Vagina (tissue), 2 donors: ENCODE measurements at regions not wholly inside any gene's neighbourhood (a gene's known extent, or its start where the extent isn't known, plus 50 kb on each side); places are given as distances from the start of the nearest gene placed in this dataset.
"Not testable (repeated sequence)": the region's sequence is repeated elsewhere in the genome, so short reads cannot be mapped to it uniquely, and the experiment has no call there.

Experiments used
- DNase-seq, 2 donors: peaks; one replicate each; pipeline ENCODE4 v3.0.0-alpha.2; 2017; ENCODE audit errors: extremely low spot score in 2 of 2
- H3K27ac ChIP-seq: fragments of 200-600 bp; sonication (generic); one replicate; pipeline ENCODE4 v1.5.1; 2019
- H3K27me3 ChIP-seq: fragments of 200-600 bp; sonication (generic); one replicate; pipeline ENCODE4 v1.5.1; 2019
- H3K36me3 ChIP-seq, 2 donors: fragments of 200-600 bp; sonication (generic); one replicate each; pipeline ENCODE4 v1.5.1; 2017 to 2019
- H3K4me1 ChIP-seq: fragments of 200-600 bp; sonication (generic); one replicate; pipeline ENCODE4 v1.5.1; 2019
- H3K4me3 ChIP-seq, 2 donors: fragments of 200-600 bp; sonication (generic); 1 replicate in 1 of 2; 2 replicates in 1 of 2; pipeline ENCODE4 v1.5.1; 2016 to 2019
- H3K9me3 ChIP-seq: fragments of 200-600 bp; sonication (generic); one replicate; pipeline ENCODE4 v1.5.1; 2019
- POLR2A ChIP-seq, 2 donors: fragments of 450-650 bp; IDR thresholded peaks; one replicate each; pipeline ENCODE4 v1.6.1; 2017; ENCODE audit warnings: antibody characterized with exemption in 2 of 2, mild to moderate bottlenecking in 2 of 2, moderate library complexity in 2 of 2
- POLR2AphosphoS5 ChIP-seq, 2 donors: sonication (generic); formaldehyde crosslinking; IDR thresholded peaks; one replicate each; pipeline ENCODE4 v1.9.0; 2017; ENCODE audit warnings: antibody characterized with exemption in 2 of 2, mild to moderate bottlenecking in 2 of 2, low read depth in 1 of 2; ENCODE audit not compliant: insufficient read depth in 1 of 2
- intact Hi-C: fragments of 100-400 bp; cut with DNase I; formaldehyde crosslinking; loops from one replicate; pipeline ENCODE4 v1.15.1; 2023
- TF ChIP-seq, protein P1 (sequence below), 3 experiments: fragments of 450-650 bp in 2 of 3; fragments of 200-600 bp in 1 of 3; sonication (generic) in 1 of 3; IDR thresholded peaks; one replicate each; pipeline ENCODE4 v1.5.1; 2017 to 2019; ENCODE audit warnings: antibody characterized with exemption in 3 of 3, mild to moderate bottlenecking in 2 of 3, moderate library complexity in 2 of 3

DNA sequence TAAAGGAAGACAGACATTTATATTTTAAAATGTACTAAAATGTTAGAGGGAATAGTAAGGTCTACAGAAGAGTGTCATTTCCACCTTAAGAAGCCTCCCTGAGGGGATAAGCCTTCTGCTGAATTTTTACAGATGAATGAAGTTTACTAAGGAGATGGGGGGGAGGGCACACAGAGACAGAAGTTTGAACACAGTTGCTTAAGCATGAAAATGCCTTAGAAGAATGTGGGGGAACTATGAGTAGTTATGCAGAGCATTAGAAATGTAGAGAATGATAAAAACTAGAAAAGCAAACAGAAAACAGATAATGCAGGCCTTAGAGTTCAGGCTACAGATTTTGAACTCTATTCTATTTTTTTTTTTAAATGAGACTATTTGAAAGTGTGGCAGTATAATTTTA, 232.2 kb upstream of the VLDLR start:
- H3K4me3 ChIP-seq = no peak overlapping the region
- no peaks in the 10 kb centered on the region for H3K27me3 ChIP-seq
- H3K9me3 ChIP-seq = no peaks in the 10 kb centered on the region
- no peak overlapping the region for H3K27ac ChIP-seq
- TF ChIP-seq POLR2AphosphoS5 (IDR thresholded peaks at IDR 0.05; ENCODE audit: insufficient read depth in 1 of 2, low read depth in 1 of 2) = no peak
- TF ChIP-seq, protein P1, sequence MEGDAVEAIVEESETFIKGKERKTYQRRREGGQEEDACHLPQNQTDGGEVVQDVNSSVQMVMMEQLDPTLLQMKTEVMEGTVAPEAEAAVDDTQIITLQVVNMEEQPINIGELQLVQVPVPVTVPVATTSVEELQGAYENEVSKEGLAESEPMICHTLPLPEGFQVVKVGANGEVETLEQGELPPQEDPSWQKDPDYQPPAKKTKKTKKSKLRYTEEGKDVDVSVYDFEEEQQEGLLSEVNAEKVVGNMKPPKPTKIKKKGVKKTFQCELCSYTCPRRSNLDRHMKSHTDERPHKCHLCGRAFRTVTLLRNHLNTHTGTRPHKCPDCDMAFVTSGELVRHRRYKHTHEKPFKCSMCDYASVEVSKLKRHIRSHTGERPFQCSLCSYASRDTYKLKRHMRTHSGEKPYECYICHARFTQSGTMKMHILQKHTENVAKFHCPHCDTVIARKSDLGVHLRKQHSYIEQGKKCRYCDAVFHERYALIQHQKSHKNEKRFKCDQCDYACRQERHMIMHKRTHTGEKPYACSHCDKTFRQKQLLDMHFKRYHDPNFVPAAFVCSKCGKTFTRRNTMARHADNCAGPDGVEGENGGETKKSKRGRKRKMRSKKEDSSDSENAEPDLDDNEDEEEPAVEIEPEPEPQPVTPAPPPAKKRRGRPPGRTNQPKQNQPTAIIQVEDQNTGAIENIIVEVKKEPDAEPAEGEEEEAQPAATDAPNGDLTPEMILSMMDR (IDR thresholded peaks at IDR 0.05) = no peak
- TF ChIP-seq POLR2A (IDR thresholded peaks at IDR 0.05) = no peak
- DNase-seq = no peak
- intact Hi-C loops = no loop called here
- H3K36me3 ChIP-seq = no peaks in the 10 kb centered on the region
- H3K4me1 ChIP-seq = no peaks in the 10 kb centered on the region

DNA sequence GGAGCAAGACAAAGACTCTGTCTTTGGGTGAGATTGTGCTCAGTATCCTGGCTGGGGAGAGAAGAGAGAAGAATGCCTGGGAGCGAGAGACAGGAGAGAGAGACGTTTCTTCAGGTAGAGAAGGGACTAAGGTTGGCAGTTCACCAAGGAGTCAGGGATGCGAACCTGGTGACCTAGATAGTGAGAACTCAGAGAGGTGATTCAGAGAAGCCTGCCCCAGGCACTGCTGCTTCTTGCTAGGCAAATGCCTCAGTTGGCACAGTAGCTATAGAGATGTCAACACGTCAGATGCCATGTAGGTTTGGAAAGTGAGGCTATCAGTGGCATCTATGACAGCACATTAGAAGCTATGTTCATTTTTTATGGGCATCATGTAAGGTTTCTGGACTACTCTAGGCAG, 231.6 kb upstream of the VLDLR start:
- no peak overlapping the region for H3K27ac ChIP-seq
- H3K4me3 ChIP-seq = no peak overlapping the region
- no peaks in the 10 kb centered on the region for H3K27me3 ChIP-seq
- no peaks in the 10 kb centered on the region for H3K4me1 ChIP-seq
- intact Hi-C loops = no loop called here
- no peaks in the 10 kb centered on the region for H3K9me3 ChIP-seq
- no peaks in the 10 kb centered on the region for H3K36me3 ChIP-seq
- no peak for DNase-seq
- TF ChIP-seq POLR2A (IDR thresholded peaks at IDR 0.05) (no peak), POLR2AphosphoS5 (IDR thresholded peaks at IDR 0.05; ENCODE audit: insufficient read depth in 1 of 2, low read depth in 1 of 2) (no peak)
- TF ChIP-seq, protein P1 (IDR thresholded peaks at IDR 0.05) = no peak

DNA sequence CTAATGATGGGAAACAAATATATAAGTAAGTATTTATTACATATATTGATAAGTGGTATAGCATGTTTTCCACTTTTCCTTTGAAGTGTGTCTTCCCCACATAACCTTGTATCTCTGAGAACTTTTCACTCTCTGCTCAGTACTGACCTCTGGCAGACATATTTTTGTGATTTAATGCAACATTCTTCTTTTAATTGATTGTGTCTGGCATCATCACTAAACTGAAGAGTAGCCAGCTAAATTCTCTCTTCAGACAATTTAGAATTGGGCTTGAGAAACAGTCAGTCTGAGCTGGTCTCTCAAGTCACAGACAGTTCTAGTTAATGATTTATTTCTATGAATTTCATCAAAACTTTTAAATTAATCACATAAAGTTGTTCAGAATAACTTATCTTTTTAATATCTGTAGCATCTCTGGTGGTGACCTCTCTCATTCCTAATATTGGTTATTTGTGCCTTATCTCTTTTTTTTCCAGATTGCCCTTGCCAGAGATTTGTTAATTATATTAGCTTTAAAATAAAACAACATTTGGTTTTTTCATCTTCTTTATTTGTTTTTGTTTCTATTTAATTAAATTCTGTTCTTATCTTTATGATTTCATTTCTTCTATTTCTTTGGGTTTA, 230.0 kb upstream of the VLDLR start:
- intact Hi-C loops, H3K27me3 ChIP-seq, H3K4me1 ChIP-seq, DNase-seq, H3K4me3 ChIP-seq, H3K9me3 ChIP-seq, H3K36me3 ChIP-seq, H3K27ac ChIP-seq: not testable (repeated sequence)

DNA sequence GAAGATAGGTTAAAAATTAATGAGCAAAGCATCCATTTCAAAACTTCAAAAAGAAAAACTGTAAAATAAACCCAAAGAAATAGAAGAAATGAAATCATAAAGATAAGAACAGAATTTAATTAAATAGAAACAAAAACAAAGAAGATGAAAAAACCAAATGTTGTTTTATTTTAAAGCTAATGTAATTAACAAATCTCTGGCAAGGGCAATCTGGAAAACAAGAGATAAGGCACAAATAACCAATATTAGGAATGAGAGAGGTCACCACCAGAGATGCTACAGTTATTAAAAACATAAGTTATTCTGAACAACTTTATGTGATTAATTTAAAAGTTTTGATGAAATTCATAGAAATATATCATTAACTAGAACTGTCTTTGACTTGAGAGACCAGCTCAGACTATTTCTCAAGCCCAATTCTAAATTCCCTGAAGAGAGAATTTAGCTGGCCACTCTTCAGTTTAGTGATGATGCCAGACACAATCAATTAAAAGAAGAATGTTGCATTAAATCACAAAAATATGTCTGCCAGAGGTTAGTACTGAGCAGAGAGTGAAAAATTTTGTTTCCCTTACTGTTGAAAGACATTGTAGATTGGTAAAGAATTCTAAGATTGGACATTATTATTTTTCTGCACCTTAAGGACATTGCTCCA, 227.4 kb upstream of the VLDLR start:
- H3K27me3 ChIP-seq, DNase-seq, H3K9me3 ChIP-seq, H3K36me3 ChIP-seq, H3K27ac ChIP-seq, H3K4me3 ChIP-seq, H3K4me1 ChIP-seq, intact Hi-C loops: not testable (repeated sequence)

DNA sequence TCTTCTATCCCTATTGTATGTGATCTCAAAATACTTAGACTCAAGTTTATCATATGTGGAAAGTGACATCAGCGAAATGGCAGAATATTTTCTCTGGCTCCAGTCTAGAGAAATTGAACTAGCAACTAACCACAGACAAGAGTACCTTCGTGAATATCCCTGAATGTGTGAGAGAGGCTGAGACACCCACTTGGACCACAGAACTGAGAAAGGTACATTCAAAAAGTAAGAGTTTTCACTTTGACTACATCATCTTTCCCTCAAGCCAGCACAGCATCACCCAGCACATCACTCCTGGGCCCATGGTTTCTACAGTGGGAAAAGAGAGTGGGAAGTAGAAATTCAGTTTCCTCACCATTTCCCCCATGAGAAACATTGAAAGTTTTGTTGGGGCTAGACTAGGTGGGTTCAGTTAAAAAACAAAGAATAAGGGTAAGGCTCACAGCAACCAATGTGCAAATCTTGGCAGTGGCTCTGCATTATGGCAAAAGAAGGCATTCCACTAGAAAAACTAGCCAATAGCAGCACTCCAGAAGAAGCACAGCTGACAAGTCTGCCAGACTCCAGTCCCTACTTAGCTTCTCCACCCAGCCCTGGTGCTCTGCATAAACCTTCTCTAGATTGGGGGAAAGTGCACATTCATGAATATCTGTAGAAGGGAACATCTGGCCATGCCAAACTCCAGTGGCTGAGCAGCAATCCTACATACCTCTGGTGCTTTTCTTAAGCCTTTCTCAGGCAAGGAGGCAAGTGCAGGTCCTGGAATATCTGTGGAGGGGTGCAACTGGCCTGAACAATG, 225.6 kb upstream of the VLDLR start:
- no peak for DNase-seq

More for the DNA sequence above, 225.6 kb upstream of the VLDLR start:
- no peaks in the 10 kb centered on the region for H3K27me3 ChIP-seq
- H3K36me3 ChIP-seq = no peaks in the 10 kb centered on the region
- no peaks in the 10 kb centered on the region for H3K4me1 ChIP-seq
- TF ChIP-seq POLR2AphosphoS5 (IDR thresholded peaks at IDR 0.05; ENCODE audit: insufficient read depth in 1 of 2, low read depth in 1 of 2) = no peak
- TF ChIP-seq, protein P1 (IDR thresholded peaks at IDR 0.05) = no peak
- TF ChIP-seq POLR2A (IDR thresholded peaks at IDR 0.05) = no peak
- no peak overlapping the region for H3K27ac ChIP-seq
- no peaks in the 10 kb centered on the region for H3K9me3 ChIP-seq
- intact Hi-C loops = no loop called here
- H3K4me3 ChIP-seq = no peak overlapping the region
